ENCODE measurements at regions not wholly inside any gene's neighbourhood (a gene's known extent, or its start where the extent isn't known, plus 50 kb on each side); places are given as distances from the start of the nearest gene placed in this dataset.

- TF ChIP-seq, protein P1, sequence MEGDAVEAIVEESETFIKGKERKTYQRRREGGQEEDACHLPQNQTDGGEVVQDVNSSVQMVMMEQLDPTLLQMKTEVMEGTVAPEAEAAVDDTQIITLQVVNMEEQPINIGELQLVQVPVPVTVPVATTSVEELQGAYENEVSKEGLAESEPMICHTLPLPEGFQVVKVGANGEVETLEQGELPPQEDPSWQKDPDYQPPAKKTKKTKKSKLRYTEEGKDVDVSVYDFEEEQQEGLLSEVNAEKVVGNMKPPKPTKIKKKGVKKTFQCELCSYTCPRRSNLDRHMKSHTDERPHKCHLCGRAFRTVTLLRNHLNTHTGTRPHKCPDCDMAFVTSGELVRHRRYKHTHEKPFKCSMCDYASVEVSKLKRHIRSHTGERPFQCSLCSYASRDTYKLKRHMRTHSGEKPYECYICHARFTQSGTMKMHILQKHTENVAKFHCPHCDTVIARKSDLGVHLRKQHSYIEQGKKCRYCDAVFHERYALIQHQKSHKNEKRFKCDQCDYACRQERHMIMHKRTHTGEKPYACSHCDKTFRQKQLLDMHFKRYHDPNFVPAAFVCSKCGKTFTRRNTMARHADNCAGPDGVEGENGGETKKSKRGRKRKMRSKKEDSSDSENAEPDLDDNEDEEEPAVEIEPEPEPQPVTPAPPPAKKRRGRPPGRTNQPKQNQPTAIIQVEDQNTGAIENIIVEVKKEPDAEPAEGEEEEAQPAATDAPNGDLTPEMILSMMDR (IDR thresholded peaks at IDR 0.05): no peak
- TF ChIP-seq POLR2A (IDR thresholded peaks at IDR 0.05): no peak
These were observed 472.2 kb upstream of the DPPA4 start for GRCh38 chr3:109809513-109809912.

All from uterus (tissue), 2 donors.